H1 (cell line): ENCODE measurements at regions not wholly inside any gene's neighbourhood (a gene's known extent, or its start where the extent isn't known, plus 50 kb on each side); places are given as distances from the start of the nearest gene placed in this dataset.

Experiments used
- CTCF ChIA-PET: fragments of 300-600 bp; sonication (Branson Sonifier 250); formaldehyde crosslinking; loops from one replicate; lab custom pipeline; 2021; ENCODE audit not compliant: partially characterized antibody; lab: Charles Lee
- POLR2A ChIA-PET: fragments of 300-600 bp; sonication (Branson Sonifier 250); formaldehyde crosslinking; loops from one replicate; lab custom pipeline; 2021; ENCODE audit warnings: inconsistent platforms; ENCODE audit not compliant: partially characterized antibody; lab: Charles Lee
- DNase-seq, 2 experiments: peaks; one replicate each; pipeline versions ENCODE4 v3.0.0 to v3.0.0-alpha.2; 2010 to 2022; ENCODE audit warnings: low spot score in 2 of 2, low read depth in 1 of 2, mixed read lengths in 1 of 2
- FAIRE-seq: peaks from 2 replicates; lab custom pipeline; 2011; peaks lifted over from hg19 to GRCh38; lab: Jason Lieb, UNC
- H2AFZ ChIP-seq: 2 replicates; pipeline ENCODE4 v1.8.1; 2012; ENCODE audit warnings: low read length, inconsistent platforms
- H2AK5ac ChIP-seq: 2 replicates; pipeline ENCODE4 v1.6.1; 2013; ENCODE audit warnings: low read depth, low read length
- H2BK120ac ChIP-seq: replicated peaks from 2 replicates; pipeline ENCODE3; 2013; ENCODE audit warnings: low read depth, low read length, inconsistent platforms
- H2BK12ac ChIP-seq: 2 replicates; pipeline ENCODE4 v1.6.1; 2013; ENCODE audit warnings: low read depth, low read length
- H2BK15ac ChIP-seq: 2 replicates; pipeline ENCODE4 v1.6.1; 2013; ENCODE audit warnings: low read length
- H2BK20ac ChIP-seq: 2 replicates; pipeline ENCODE4 v1.6.1; 2013; ENCODE audit warnings: low read length
- H2BK5ac ChIP-seq: 2 replicates; pipeline ENCODE4 v1.6.1; 2013; ENCODE audit warnings: low read depth, low read length
- H3K14ac ChIP-seq: 2 replicates; pipeline ENCODE4 v1.6.1; 2013; ENCODE audit warnings: inconsistent platforms; ENCODE audit not compliant: insufficient read length
- H3K18ac ChIP-seq: 2 replicates; pipeline ENCODE4 v1.6.1; 2013; ENCODE audit warnings: low read length; ENCODE audit errors: extremely low read depth
- H3K23ac ChIP-seq: 2 replicates; pipeline ENCODE4 v1.6.1; 2013; ENCODE audit warnings: inconsistent platforms; ENCODE audit not compliant: insufficient read length
- H3K23me2 ChIP-seq: 2 replicates; pipeline ENCODE4 v1.6.1; 2013; ENCODE audit warnings: low read depth, low read length
- H3K27ac ChIP-seq: 2 replicates; pipeline ENCODE4 v1.6.1; 2011; ENCODE audit warnings: low read depth, low read length, inconsistent platforms
- H3K27me3 ChIP-seq, 4 experiments: replicated peaks in 1 of 4; 1 replicate in 1 of 4; 2 replicates in 3 of 4; pipeline versions ENCODE4 v1.6.1 to v1.8.1; 2011 to 2013; ENCODE audit warnings: low read length in 3 of 4, mild to moderate bottlenecking in 3 of 4, inconsistent platforms in 2 of 4, mixed read lengths in 2 of 4, moderate library complexity in 1 of 4; ENCODE audit not compliant: control insufficient read depth in 3 of 4, insufficient read depth in 3 of 4; ENCODE audit errors: extremely low read depth in 1 of 4
- H3K36me3 ChIP-seq, 4 experiments: 2 replicates each; pipeline versions ENCODE4 v1.6.1 to v1.8.1; 2011 to 2013; ENCODE audit warnings: mild to moderate bottlenecking in 4 of 4, low read length in 3 of 4, moderate library complexity in 2 of 4, control low read depth in 1 of 4, inconsistent platforms in 1 of 4; ENCODE audit not compliant: insufficient read depth in 4 of 4, control insufficient read depth in 2 of 4
- H3K4ac ChIP-seq: replicated peaks from 2 replicates; pipeline ENCODE3; 2013; ENCODE audit warnings: low read length, low read depth, mixed read lengths, inconsistent platforms; ENCODE audit not compliant: insufficient read length
- H3K4me1 ChIP-seq, 4 experiments: replicated peaks in 1 of 4; 1 replicate in 1 of 4; 2 replicates in 3 of 4; pipeline versions ENCODE4 v1.6.1 to v1.8.1; 2011 to 2013; ENCODE audit warnings: low read length in 3 of 4, inconsistent platforms in 2 of 4, mixed read lengths in 1 of 4; ENCODE audit not compliant: insufficient read depth in 4 of 4, control insufficient read depth in 3 of 4
- H3K4me2 ChIP-seq, 2 experiments: 2 replicates each; pipeline versions ENCODE4 v1.6.1 to v1.8.1; 2011 to 2013; ENCODE audit warnings: low read depth in 2 of 2, low read length in 2 of 2, control low read depth in 1 of 2, inconsistent platforms in 1 of 2, mild to moderate bottlenecking in 1 of 2; ENCODE audit not compliant: insufficient read depth in 1 of 2
- H3K4me3 ChIP-seq, 4 experiments: fragments of 200-600, 300-600 bp in 1 of 4; sonication (generic), shearing (Covaris generic), sonication (Bioruptor Twin) in 1 of 4; 2 replicates each; pipeline versions ENCODE4 v1.5.1 to v1.8.1; 2011 to 2016; ENCODE audit warnings: low read length in 4 of 4, low read depth in 3 of 4, control low read depth in 2 of 4, inconsistent platforms in 2 of 4, mild to moderate bottlenecking in 2 of 4, mixed read lengths in 1 of 4, moderate library complexity in 1 of 4; ENCODE audit not compliant: insufficient read depth in 2 of 4; ENCODE audit errors: extremely low read depth in 1 of 4
- H3K56ac ChIP-seq: replicated peaks from 2 replicates; pipeline ENCODE3; 2013; ENCODE audit warnings: low read depth, mild to moderate bottlenecking, mixed read lengths, low read length, inconsistent platforms; ENCODE audit not compliant: insufficient read length
- H3K79me1 ChIP-seq: 2 replicates; pipeline ENCODE4 v1.6.1; 2013; ENCODE audit warnings: low read depth, low read length, control low read depth
- H3K79me2 ChIP-seq, 2 experiments: 2 replicates each; pipeline versions ENCODE4 v1.6.1 to v1.8.1; 2012 to 2013; ENCODE audit warnings: low read length in 2 of 2, mild to moderate bottlenecking in 2 of 2, inconsistent platforms in 1 of 2; ENCODE audit not compliant: insufficient read depth in 2 of 2, control insufficient read depth in 1 of 2
- H3K9ac ChIP-seq, 4 experiments: replicated peaks in 1 of 4; 1 replicate in 1 of 4; 2 replicates in 3 of 4; pipeline versions ENCODE4 v1.6.1 to v1.8.1; 2011 to 2013; ENCODE audit warnings: low read depth in 3 of 4, low read length in 3 of 4, control low read depth in 2 of 4, mild to moderate bottlenecking in 2 of 4, moderate library complexity in 2 of 4, inconsistent platforms in 1 of 4; ENCODE audit errors: extremely low read depth in 1 of 4
- H3K9me3 ChIP-seq, 2 experiments: 2 replicates each; pipeline versions ENCODE4 v1.6.1 to v1.8.1; 2012 to 2013; ENCODE audit warnings: mild to moderate bottlenecking in 2 of 2, moderate library complexity in 2 of 2, control low read depth in 1 of 2, inconsistent platforms in 1 of 2, low read depth in 1 of 2, low read length in 1 of 2, mixed read lengths in 1 of 2; ENCODE audit not compliant: insufficient read depth in 2 of 2
- H4K20me1 ChIP-seq, 2 experiments: replicated peaks in 1 of 2; 2 replicates each; pipeline versions ENCODE3 to v1.8.1; 2011 to 2013; ENCODE audit warnings: inconsistent platforms in 2 of 2, low read length in 2 of 2, mild to moderate bottlenecking in 1 of 2; ENCODE audit not compliant: insufficient read depth in 2 of 2, control insufficient read depth in 1 of 2
- H4K5ac ChIP-seq: 2 replicates; pipeline ENCODE4 v1.6.1; 2013; ENCODE audit warnings: low read length, low read depth, mixed read lengths, inconsistent platforms; ENCODE audit not compliant: insufficient read length
- H4K8ac ChIP-seq: 2 replicates; pipeline ENCODE4 v1.8.0; 2013; ENCODE audit warnings: mild to moderate bottlenecking, moderate library complexity, low read length, inconsistent platforms; ENCODE audit not compliant: insufficient read depth; ENCODE audit errors: extremely low read depth
- H4K91ac ChIP-seq: replicated peaks from 2 replicates; pipeline ENCODE3; 2013; ENCODE audit warnings: low read length, mixed read lengths, inconsistent platforms; ENCODE audit not compliant: insufficient read length
- JUND ChIP-seq: IDR thresholded peaks from 2 replicates; pipeline ENCODE4 v1.6.1; 2011; ENCODE audit warnings: mild to moderate bottlenecking, improper control_type of control experiment, low read length
- TAF7 ChIP-seq: optimal IDR thresholded peaks from 2 replicates; pipeline ENCODE3; 2011; ENCODE audit warnings: low read depth, mild to moderate bottlenecking, inconsistent platforms, low read length, moderate library complexity, borderline replicate concordance
- WGBS, 2 experiments: shearing (Covaris generic) in 1 of 2; methylation state at CpG; one replicate each; pipeline versions ENCODE4 v1.1.6 to v1.1.7; 2013 to 2015; ENCODE audit warnings: low lambda C conversion rate in 2 of 2, mixed read lengths in 2 of 2, inconsistent platforms in 1 of 2, low coverage in 1 of 2, missing lambda C conversion rate in 1 of 2; ENCODE audit not compliant: insufficient replicate concordance in 2 of 2, insufficient coverage in 1 of 2, insufficient read length in 1 of 2; ENCODE audit errors: extremely low coverage in 1 of 2, missing lambda C conversion rate in 1 of 2; 5-methylcytosine and 5-hydroxymethylcytosine counted together

DNA sequence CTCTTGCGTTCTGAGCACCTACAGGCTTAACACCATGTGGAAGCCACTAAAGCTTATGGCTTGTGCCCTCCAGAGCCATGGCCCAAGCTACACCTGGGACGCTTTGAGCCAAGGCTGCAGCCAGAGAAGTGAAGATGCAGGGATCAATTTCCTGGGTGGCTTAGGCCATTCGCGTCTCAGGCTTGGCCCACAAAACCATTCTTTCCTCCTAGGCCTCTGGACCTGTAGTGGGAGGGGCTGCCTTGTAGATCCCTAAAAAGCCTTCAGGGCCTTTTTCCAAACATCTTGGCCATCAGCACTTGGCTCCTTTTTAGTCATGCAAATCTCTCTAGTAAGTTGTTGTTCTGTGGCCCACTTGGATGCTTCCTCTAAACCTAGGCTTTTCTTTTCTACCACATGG lies 401.7 kb upstream of the RUNX1 start:
- no peak overlapping the region for H3K56ac ChIP-seq
- H3K79me2 ChIP-seq = no peaks in the 10 kb centered on the region
- H2BK120ac ChIP-seq = no peak overlapping the region
- no peaks in the 10 kb centered on the region for H4K20me1 ChIP-seq
- no peak overlapping the region for H2AFZ ChIP-seq
- no peak overlapping the region for H3K4ac ChIP-seq
- no peak overlapping the region for H2BK12ac ChIP-seq
- no peak overlapping the region for H4K8ac ChIP-seq
- no peak overlapping the region for H2BK20ac ChIP-seq
- H3K14ac ChIP-seq = no peak overlapping the region
- no peak overlapping the region for H2AK5ac ChIP-seq
- H4K91ac ChIP-seq = no peak overlapping the region
- H3K36me3 ChIP-seq = no peaks in the 10 kb centered on the region
- H3K23ac ChIP-seq = no peak overlapping the region
- peaks cover 0 to 1% (median 0%) of the 10 kb centered on the region in 4 experiments; a peak in 1 of 7 replicates for H3K27me3 ChIP-seq
- no peaks in the 10 kb centered on the region for H3K4me1 ChIP-seq
- 93% methylated on average over 4 of the region's 4 CpGs; no CpG with 5 or more reads in 1 of the 2 experiments for WGBS, 2 experiments
- no peak overlapping the region for H3K4me3 ChIP-seq
- H3K18ac ChIP-seq = no peak overlapping the region
- POLR2A ChIA-PET = no interaction called here
- H3K27ac ChIP-seq = no peak overlapping the region
- no peak for DNase-seq
- H3K4me2 ChIP-seq = no peak overlapping the region
- no peak overlapping the region for H4K5ac ChIP-seq
- FAIRE-seq = no peak
- H2BK15ac ChIP-seq = no peak overlapping the region
- H3K79me1 ChIP-seq = no peaks in the 10 kb centered on the region; the same call in 1 of the 2 replicates
- H3K9me3 ChIP-seq = peaks cover 18 to 23% of the 10 kb centered on the region in 2 experiments; a peak in 3 of 4 replicates
- no peak overlapping the region for H2BK5ac ChIP-seq
- CTCF ChIA-PET = no interaction called here
- H3K9ac ChIP-seq = no peak overlapping the region
- no peaks in the 10 kb centered on the region for H3K23me2 ChIP-seq
- TF ChIP-seq TAF7 = no peak
- TF ChIP-seq JUND = no peak
